ENCODE measurements at regions not wholly inside any gene's neighbourhood (a gene's known extent, or its start where the extent isn't known, plus 50 kb on each side); places are given as distances from the start of the nearest gene placed in this dataset.

DNA sequence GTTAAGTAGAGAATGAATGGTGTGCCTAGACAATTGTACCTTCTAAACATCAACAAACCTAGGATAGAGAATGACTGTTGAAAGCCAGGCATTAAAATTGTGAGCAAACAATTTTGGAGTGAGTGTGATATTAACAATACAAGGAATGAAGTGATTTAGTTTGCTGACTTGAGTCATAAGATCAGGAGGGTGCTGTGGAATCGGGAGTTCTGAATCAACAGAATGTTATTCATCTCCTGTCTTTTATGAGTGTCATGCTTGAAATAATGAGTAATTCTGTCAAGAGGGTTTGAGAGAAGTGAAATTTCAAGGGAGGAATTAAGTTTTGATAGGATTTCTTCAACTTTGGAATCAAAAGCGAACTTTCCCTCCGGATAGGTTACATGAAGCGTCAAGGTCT lies 214.4 kb upstream of the DSEL start:
- DNase-seq, result no peak

GRCh38 chr18:67728364-67728763 lies 211.8 kb upstream of the DSEL start:
- no peak for DNase-seq

- DNase-seq, result no peak
Observed at GRCh38 chr18:67726882-67727281, 210.4 kb upstream of the DSEL start.

DNA sequence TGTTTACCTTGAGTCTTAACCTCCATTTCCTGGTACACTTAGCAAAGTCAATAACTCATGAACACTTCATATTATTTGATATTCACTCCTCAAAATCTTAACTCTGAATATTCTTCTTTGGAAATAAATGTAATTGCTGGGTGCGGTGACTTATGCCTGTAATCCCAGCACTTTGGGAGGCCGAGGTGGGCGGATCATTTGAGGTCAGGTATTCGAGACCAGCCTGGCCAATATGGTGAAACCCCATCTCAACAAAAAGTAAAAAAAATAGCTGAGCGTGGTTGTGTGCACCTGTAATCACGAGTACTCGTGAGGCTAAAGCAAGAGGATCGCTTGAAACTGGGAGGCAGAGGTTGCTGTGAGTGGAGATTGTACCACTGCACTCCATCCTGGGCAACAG lies 201.3 kb upstream of the DSEL start:
- no peak for DNase-seq

- no peak for DNase-seq
Observed at GRCh38 chr18:67715567-67715966, 199.0 kb upstream of the DSEL start.

DNA sequence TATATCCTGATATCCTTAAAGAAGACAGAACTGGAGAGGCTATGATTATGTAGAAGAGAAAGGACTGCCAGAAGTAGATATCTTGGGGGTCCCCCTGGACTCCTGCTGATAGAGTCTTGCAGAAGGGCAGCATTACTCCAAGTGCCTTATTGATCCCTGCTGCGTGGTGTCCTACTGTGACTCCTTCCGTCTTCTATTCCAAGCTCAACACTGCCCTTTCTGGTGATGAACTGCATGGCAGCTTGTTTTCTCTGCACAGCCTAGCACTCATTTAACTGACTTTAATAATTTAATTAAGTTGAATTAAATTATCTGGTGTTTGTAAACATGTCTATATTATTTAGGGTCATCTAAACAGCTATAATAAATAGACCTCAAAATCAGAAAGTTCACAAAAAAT lies 194.1 kb upstream of the DSEL start:
- DNase-seq, result no peak

DNA sequence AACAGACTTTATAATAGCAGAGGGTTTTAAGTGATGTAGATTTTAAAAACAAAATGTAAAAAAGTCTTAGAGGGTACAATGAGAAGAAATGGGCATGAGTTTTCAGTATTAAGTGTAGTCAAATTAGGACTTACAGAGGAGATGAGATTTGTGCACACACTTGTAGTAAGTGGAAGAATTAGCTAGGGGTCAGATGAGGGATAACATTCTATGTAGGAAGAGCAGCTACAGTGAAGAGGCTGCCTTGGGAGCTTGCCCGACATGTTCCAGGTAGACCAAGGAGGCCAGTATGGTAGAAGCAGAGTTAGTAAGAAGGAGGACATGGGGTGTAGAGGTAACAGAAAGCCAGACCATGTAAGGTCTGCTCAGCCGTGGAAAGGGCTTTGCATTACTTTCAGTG lies 189.2 kb upstream of the DSEL start:
- no peak for DNase-seq

GRCh38 chr18:67695684-67696083 lies 179.2 kb upstream of the DSEL start:
- DNase-seq, result no peak

GRCh38 chr18:67694787-67695186 lies 178.3 kb upstream of the DSEL start:
- DNase-seq, result no peak

- no peak for DNase-seq
Observed at GRCh38 chr18:67692811-67693210, 176.3 kb upstream of the DSEL start.

DNA sequence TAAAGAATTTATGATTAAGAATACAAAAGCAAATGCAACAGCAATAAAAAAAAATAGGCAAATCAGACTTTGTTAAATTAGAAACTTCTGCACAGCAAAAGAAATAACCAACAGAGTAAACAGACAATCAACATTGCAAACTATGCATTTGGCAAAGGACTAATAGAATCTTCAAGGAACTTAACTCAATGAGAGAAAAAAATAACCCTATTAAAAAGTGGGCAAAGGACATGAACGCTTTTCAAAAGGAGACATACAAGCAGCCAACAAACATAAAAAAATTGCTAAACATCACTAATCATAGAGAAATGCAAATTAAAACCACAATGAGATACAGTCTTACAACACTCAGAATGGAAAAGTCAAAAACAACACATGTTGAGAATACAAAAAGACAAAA lies 166.0 kb upstream of the DSEL start:
- no peak for DNase-seq

DNA sequence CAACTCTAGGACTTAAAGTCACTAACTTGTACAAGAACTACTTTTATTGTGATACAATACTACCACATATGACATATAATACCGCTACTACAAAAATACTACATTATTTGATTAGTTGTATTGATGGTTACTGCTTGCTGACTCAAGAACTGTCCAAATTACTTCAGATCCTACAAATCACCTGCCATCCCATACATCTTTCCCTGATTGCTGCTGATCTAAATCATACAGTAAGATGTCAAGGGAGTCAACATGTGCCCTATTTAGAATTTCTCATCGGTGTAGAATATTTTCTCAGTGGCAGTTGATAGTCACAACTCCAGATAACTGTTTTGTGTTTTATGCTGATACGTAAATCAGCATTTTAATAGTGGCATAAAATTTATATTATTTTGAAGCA lies 161.0 kb upstream of the DSEL start:
- no peak for DNase-seq

- DNase-seq, result no peak
Observed at GRCh38 chr18:67672716-67673115, 156.2 kb upstream of the DSEL start.

GRCh38 chr18:67672155-67672554 lies 155.6 kb upstream of the DSEL start:
- DNase-seq, result no peak

DNA sequence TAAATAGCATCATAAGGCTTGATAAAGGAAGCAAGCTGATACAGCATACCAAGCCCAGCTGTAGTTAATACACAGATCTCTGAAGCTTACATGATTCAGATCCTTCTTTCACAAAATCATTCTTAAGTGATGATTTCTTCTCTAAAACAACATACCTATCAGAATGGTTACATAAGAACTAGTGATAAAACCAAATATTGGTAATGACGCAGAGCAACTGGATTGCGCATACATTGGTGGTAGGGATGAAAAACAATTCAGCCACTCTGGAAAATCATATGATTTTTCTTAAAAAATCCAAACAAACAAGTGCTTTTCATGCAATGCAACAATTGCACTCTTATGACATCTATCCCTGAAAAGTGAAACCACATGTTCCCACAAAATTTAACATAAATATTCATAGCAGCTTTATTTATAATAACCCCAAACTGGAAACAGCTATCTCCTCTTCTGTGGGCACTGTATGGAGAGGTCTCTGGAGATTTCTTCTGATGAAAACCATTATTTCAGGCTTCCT lies 153.6 kb upstream of the DSEL start:
- no peak for DNase-seq

DNA sequence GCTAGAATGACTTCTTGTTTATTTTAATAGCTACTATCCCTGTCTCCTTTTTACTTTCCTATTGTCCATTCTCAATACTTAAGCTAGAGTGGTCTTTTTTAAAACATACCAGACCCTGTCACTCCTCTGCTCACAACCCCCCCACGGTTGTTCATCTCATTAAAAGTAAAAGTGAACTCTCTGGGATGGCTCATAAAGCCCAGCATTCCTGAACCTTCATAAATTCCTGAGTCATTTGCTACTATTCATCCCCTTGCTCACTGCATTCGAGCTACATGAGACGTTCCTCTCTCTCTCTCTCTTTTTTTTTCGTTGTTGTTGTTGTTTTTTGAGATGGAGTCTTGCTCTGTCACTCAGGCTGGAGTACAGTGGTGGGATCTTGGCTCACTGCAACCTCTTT lies 148.7 kb upstream of the DSEL start:
- no peak for DNase-seq

GRCh38 chr18:67662996-67663395 lies 146.5 kb upstream of the DSEL start:
- no peak for DNase-seq

DNA sequence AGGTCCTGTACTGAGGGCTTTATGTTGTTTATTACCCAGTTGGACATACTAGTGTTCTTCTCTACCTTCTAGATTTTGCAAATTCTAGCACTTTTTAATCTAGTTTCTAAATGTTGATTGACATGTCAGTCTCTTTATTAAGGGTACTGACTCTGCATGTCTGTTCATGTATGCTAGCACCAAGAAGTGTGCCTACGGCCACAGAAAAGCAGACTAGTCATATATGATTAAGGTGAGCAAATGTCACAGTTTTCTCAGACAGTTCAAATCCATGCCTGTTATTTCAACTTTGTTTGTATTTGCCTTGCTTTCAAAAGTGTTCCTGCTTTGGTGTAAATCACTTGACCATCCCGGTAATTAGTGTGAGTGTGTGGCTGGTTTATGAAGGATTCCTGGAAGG lies 145.0 kb upstream of the DSEL start:
- DNase-seq, result no peak

- DNase-seq, result no peak
Observed at GRCh38 chr18:67654101-67654500, 137.6 kb upstream of the DSEL start.

GRCh38 chr18:67652288-67652687 lies 135.8 kb upstream of the DSEL start:
- no peak for DNase-seq

DNA sequence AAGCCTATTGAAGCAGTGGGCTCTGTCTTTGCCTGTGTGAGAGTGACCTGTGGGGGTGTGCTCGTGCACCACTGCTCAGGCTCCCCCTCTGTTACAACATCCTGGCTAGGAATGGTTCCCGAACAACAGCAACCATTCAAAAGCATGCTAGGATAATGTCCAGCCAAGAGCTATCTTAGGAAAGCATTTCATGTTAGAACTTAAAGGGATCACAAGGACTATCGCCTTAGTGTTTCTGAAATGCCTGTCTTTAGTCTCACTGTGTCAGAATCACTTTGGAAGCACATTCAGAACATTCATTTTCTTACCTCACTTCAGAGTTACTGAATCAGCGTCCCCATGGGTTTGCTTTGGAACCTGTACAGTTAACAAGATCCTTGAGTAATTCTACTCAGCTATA lies 134.9 kb upstream of the DSEL start:
- DNase-seq, result no peak

- DNase-seq, result no peak
Observed at GRCh38 chr18:67650686-67651385, 134.3 kb upstream of the DSEL start.

GRCh38 chr18:67646890-67647289 lies 130.4 kb upstream of the DSEL start:
- DNase-seq, result no peak

DNA sequence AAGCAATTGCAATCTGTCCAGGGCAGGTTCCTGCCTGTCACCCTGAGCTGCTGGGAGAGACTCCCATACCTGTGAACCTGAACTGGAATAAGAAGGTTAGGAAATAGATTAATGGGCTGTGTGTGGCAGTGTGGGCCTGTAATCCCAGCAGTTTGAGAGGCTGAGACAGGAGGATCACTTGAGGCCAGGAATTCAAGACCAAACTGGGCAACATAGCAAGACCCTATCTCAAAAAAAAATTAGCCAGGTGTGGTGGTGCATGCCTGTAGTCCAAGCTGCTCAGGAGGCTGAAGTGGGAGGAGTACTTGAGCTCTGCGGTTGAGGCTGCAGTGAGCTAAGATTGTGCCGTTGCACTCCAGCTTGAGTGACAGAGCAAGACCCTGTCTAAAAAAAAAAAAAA lies 127.7 kb upstream of the DSEL start:
- DNase-seq, result no peak

DNA sequence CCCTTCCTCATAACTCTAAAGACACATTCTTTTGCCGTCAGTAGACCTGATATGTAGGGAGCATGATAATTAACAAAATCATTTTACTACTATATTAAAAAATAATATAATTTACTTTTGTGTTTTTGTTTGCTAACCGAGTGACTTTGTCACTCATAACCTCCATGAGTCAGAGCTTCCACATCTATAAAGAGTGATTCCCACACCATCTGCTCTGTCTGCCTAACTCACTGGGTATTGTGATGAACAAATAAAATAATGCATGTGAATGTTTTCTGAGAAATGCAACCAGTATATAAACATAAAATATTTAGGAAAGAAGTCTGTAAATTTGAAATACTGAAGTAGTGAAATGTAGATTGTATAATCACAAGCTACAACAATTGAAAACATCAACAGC lies 123.4 kb upstream of the DSEL start:
- DNase-seq, result no peak
